Gastrocnemius medialis (tissue), 4 donors: ENCODE measurements at regions not wholly inside any gene's neighbourhood (a gene's known extent, or its start where the extent isn't known, plus 50 kb on each side); places are given as distances from the start of the nearest gene placed in this dataset.

ENCODE experiments used
- ATAC-seq, 2 donors: fragments of 150-250 bp; one replicate each; pipeline ENCODE4 v1.9.1; 2016
- DNase-seq, 2 donors: peaks; one replicate each; pipeline ENCODE4 v3.0.0-alpha.2; 2019
- H3K27ac ChIP-seq, 4 donors: fragments of 200-600 bp; sonication (generic); 1 replicate in 1 of 4; 2 replicates in 3 of 4; pipeline ENCODE4 v1.5.1; 2016 to 2018; ENCODE audit warnings: mild to moderate bottlenecking in 2 of 4, moderate library complexity in 1 of 4
- H3K27me3 ChIP-seq, 3 donors: fragments of 200-600 bp; sonication (generic) in 2 of 3; 1 replicate in 1 of 3; 2 replicates in 2 of 3; pipeline versions ENCODE4 v1.5.1 to v1.6.0; 2016 to 2019; ENCODE audit warnings: mild to moderate bottlenecking in 1 of 3, moderate library complexity in 1 of 3
- H3K36me3 ChIP-seq, 2 donors: fragments of 200-600 bp; sonication (generic) in 1 of 2; one replicate each; pipeline ENCODE4 v1.5.1; 2017 to 2018
- H3K4me1 ChIP-seq, 2 donors: fragments of 200-600 bp; sonication (generic) in 1 of 2; one replicate each; pipeline ENCODE4 v1.5.1; 2016 to 2017; ENCODE audit warnings: mild to moderate bottlenecking in 2 of 2
- H3K4me3 ChIP-seq, 4 donors: fragments of 200-600 bp; sonication (generic) in 3 of 4; 1 replicate in 1 of 4; 2 replicates in 3 of 4; pipeline ENCODE4 v1.5.1; 2016 to 2019; ENCODE audit warnings: mild to moderate bottlenecking in 2 of 4
- H3K9me3 ChIP-seq, 3 donors: fragments of 200-600 bp; sonication (generic) in 2 of 3; 1 replicate in 1 of 3; 2 replicates in 2 of 3; pipeline ENCODE4 v1.5.1; 2016 to 2019
- POLR2A ChIP-seq, 2 donors: fragments of 450-650 bp; IDR thresholded peaks; one replicate each; pipeline ENCODE4 v1.6.1; 2017; ENCODE audit warnings: antibody characterized with exemption in 2 of 2, mild to moderate bottlenecking in 2 of 2, moderate library complexity in 2 of 2
- in situ Hi-C, 4 donors: fragments of 200-750 bp; cut with MboI; loops; one replicate each; pipeline versions ENCODE4 v1.15.0 to v1.8.0; 2017; ENCODE audit warnings: low sequenced_read_pairs in 4 of 4
- intact Hi-C: fragments of 100-400 bp; cut with DNase I; formaldehyde crosslinking; loops from one replicate; pipeline ENCODE4 v1.15.1; 2023; ENCODE audit warnings: low total_unique reads
- TF ChIP-seq, protein P1 (sequence below), 5 experiments: fragments of 450-650 bp in 3 of 5; fragments of 200-600 bp in 2 of 5; sonication (generic) in 2 of 5; IDR thresholded peaks in 4 of 5; conservative IDR thresholded peaks in 1 of 5; 1 replicate in 4 of 5; 2 replicates in 1 of 5; pipeline ENCODE4 v1.5.1; 2016 to 2019; ENCODE audit warnings: antibody characterized with exemption in 5 of 5, mild to moderate bottlenecking in 3 of 5, moderate library complexity in 3 of 5

DNA sequence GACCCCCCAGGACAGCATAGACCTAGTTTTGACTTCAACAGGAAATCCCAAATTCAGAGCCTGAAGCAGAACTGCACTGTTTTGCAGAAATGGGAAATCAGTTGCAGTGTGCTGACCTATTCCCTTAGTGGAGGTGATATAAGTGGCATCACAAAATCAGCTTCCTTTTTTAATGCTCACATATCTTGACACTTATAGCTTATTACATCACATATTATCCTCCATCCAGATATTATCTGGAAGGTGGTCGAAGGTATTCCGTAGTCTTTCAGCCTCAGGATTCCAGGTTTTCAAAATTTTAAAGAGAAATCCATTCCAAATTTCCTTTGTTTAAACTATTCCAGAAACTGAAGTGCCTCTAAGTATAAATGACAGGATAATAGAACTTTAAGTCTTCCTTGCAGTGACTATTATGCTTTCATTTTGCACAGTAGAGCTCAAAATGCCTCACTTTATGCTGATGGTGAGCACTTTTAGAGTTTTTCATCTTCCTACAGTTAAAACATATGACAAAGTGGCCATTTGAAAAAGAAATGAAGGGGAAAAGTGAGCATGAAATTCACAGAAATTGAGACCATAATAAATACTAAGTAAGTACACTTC, 106.4 kb upstream of the DPYD start:
- in situ Hi-C loops = loop anchor here in 1 of 4 donors (25.0 kb wide), 1 partner anchor 1065 kb away; no protein-coding TSS in a partner anchor
- ATAC-seq = no peak
- TF ChIP-seq POLR2A (IDR thresholded peaks at IDR 0.05) = no peak

DNA sequence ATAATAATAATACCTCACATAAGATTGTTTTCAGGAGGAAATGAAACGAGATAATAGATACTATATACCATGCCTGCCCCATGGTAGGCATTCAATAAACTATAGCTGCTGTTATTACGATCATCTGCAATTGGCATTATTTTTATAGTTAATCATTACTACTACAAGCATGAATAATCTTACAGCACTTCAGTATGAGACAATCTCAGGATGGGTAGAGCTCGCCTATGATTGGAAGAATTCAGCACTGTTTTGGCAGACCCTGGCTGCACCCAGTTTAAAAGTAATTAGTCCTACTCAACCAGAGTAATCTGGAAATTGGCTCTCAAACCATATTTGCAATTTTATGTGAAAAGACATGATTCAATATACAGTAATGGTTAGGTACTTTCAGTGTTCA, 105.0 kb upstream of the DPYD start:
- ATAC-seq = no peak

More for the DNA sequence above, 106.4 kb upstream of the DPYD start:
- Histone ChIP-seq H3K27ac (no peak overlapping the region), H3K4me1 (no peaks in the 10 kb centered on the region), H3K4me3 (no peak overlapping the region), H3K27me3 (no peaks in the 10 kb centered on the region), H3K36me3 (no peaks in the 10 kb centered on the region), H3K9me3 (no peaks in the 10 kb centered on the region)
- DNase-seq = no peak
- intact Hi-C loops = no loop called here

DNA sequence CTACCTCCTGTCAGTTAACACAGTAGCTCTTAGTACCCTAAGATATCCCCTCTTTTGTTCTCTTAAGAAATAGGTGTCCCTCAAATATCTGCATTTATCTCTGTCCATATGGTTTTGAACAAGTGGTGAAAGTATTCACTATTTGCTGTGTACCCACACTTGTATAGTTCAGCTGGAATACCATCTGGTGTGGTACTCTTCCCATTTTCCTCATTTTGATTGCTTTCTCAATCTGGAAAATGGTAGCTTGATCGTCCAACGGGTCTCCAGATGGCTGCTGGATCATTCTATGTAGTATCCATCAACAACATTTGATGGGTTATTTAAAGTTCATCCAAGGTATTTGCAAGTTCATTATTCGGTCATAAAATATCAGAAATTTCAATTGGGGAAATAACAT, 100.3 kb upstream of the DPYD start:
- no peak for DNase-seq
- no peak for TF ChIP-seq POLR2A (IDR thresholded peaks at IDR 0.05)
- TF ChIP-seq, protein P1, sequence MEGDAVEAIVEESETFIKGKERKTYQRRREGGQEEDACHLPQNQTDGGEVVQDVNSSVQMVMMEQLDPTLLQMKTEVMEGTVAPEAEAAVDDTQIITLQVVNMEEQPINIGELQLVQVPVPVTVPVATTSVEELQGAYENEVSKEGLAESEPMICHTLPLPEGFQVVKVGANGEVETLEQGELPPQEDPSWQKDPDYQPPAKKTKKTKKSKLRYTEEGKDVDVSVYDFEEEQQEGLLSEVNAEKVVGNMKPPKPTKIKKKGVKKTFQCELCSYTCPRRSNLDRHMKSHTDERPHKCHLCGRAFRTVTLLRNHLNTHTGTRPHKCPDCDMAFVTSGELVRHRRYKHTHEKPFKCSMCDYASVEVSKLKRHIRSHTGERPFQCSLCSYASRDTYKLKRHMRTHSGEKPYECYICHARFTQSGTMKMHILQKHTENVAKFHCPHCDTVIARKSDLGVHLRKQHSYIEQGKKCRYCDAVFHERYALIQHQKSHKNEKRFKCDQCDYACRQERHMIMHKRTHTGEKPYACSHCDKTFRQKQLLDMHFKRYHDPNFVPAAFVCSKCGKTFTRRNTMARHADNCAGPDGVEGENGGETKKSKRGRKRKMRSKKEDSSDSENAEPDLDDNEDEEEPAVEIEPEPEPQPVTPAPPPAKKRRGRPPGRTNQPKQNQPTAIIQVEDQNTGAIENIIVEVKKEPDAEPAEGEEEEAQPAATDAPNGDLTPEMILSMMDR (IDR thresholded peaks at IDR 0.05 in 4 of 5, conservative IDR thresholded peaks at IDR 0.05 in 1 of 5) = no peak
- Histone ChIP-seq H3K9me3 (no peaks in the 10 kb centered on the region), H3K27me3 (no peaks in the 10 kb centered on the region), H3K36me3 (no peaks in the 10 kb centered on the region), H3K4me1 (no peaks in the 10 kb centered on the region), H3K4me3 (no peak overlapping the region), H3K27ac (no peak overlapping the region)
- no peak for ATAC-seq
- intact Hi-C loops = no loop called here
- in situ Hi-C loops = no loop called here

More for the DNA sequence above, 105.0 kb upstream of the DPYD start:
- Histone ChIP-seq H3K4me3 (no peak overlapping the region), H3K4me1 (no peaks in the 10 kb centered on the region), H3K27me3 (no peaks in the 10 kb centered on the region), H3K27ac (no peak overlapping the region), H3K36me3 (no peaks in the 10 kb centered on the region), H3K9me3 (no peaks in the 10 kb centered on the region)
- intact Hi-C loops = no loop called here
- in situ Hi-C loops = loop anchor here in 1 of 4 donors (25.0 kb wide), 1 partner anchor 1064 kb away; no protein-coding TSS in a partner anchor
- no peak for DNase-seq
- TF ChIP-seq, protein P1 (IDR thresholded peaks at IDR 0.05 in 4 of 5, conservative IDR thresholded peaks at IDR 0.05 in 1 of 5) = no peak
- TF ChIP-seq POLR2A (IDR thresholded peaks at IDR 0.05) = no peak

DNA sequence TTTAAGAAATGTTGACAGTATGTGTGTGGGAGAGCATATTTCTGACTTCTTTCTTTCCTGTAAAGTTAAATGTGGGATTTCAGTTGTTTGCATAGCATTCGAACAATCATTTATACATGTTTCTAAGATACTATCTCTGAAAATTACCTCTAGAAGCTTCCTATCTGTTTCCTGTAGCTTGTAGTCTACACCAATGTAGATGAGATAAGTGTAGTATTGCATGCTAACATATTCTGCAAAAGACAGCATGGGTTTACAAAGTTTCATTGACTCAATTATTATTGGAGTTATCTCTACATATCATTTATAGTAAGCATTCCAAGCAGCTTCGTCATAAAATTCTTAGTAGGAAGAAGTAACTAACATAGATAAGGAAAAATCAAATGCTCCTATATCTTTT, 98.9 kb upstream of the DPYD start:
- DNase-seq (no peak), ATAC-seq (no peak)
- H3K27ac ChIP-seq = no peak overlapping the region
- TF ChIP-seq, protein P1 (IDR thresholded peaks at IDR 0.05 in 4 of 5, conservative IDR thresholded peaks at IDR 0.05 in 1 of 5) = no peak
- TF ChIP-seq POLR2A (IDR thresholded peaks at IDR 0.05) = no peak
- no peaks in the 10 kb centered on the region for H3K4me1 ChIP-seq
- in situ Hi-C loops (no loop called here), intact Hi-C loops (no loop called here)
- H3K9me3 ChIP-seq = no peaks in the 10 kb centered on the region
- H3K27me3 ChIP-seq = no peaks in the 10 kb centered on the region
- no peak overlapping the region for H3K4me3 ChIP-seq
- H3K36me3 ChIP-seq = no peaks in the 10 kb centered on the region

DNA sequence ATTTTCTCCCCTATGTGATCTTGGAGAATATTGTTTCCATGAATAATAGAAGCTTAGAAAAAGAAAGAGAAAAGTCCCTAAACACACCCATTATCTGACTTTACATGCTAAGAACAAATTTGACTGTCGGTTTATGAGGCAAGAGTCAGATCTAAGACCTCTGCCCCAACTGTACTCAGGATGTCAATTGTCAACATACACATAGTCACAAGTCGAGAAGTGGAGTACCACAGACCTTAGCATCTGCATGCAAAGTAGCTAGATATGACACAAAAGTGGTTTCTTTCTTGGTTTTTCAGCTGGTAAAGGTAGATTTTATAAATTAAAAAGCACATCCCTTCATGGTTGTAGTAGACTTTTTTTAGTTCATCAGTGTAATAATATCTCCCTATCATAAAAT, 97.2 kb upstream of the DPYD start:
- Histone ChIP-seq H3K27me3 (no peaks in the 10 kb centered on the region), H3K36me3 (no peaks in the 10 kb centered on the region), H3K4me1 (no peaks in the 10 kb centered on the region), H3K9me3 (no peaks in the 10 kb centered on the region), H3K4me3 (no peak overlapping the region), H3K27ac (no peak overlapping the region)
- DNase-seq (no peak), ATAC-seq (no peak)
- intact Hi-C loops (no loop called here), in situ Hi-C loops (no loop called here)
- no peak for TF ChIP-seq POLR2A (IDR thresholded peaks at IDR 0.05)
- TF ChIP-seq, protein P1 (IDR thresholded peaks at IDR 0.05 in 4 of 5, conservative IDR thresholded peaks at IDR 0.05 in 1 of 5) = no peak
